GM18951 (cell line): ENCODE measurements at regions not wholly inside any gene's neighbourhood (a gene's known extent, or its start where the extent isn't known, plus 50 kb on each side); places are given as distances from the start of the nearest gene placed in this dataset.
A peak's percentile ranks its signal among the peaks of the same experiment; 100 is the strongest.

Source experiments
- POLR2A ChIP-seq: IDR thresholded peaks from 4 replicates; pipeline ENCODE4 v1.6.1; 2011; ENCODE audit warnings: mild to moderate bottlenecking; ENCODE audit not compliant: insufficient read length, insufficient read depth; ENCODE audit errors: extremely low read depth
- in situ Hi-C: fragments of 300-500 bp; cut with MboI; formaldehyde crosslinking; loops from one replicate; pipeline ENCODE4 v1.12.0; 2022; ENCODE audit warnings: low sequenced_read_pairs, mixed read lengths, inconsistent platforms; ENCODE audit not compliant: unreplicated experiment

- in situ Hi-C loops, result no loop called here
- peak; percentile 67 for TF ChIP-seq POLR2A
Observed at GRCh38 chr13:50082426-50083281, 67.4 kb downstream of the KCNRG start.

- no peak for TF ChIP-seq POLR2A
- in situ Hi-C loops, result no loop called here
Observed at GRCh38 chr13:50085063-50085462, 69.8 kb downstream of the KCNRG start.

- TF ChIP-seq POLR2A, result no peak
- in situ Hi-C loops, result no loop called here
Observed at GRCh38 chr13:50089633-50090032, 74.4 kb downstream of the KCNRG start.

GRCh38 chr13:50090211-50090610 is 75.0 kb downstream of the KCNRG start:
- no peak for TF ChIP-seq POLR2A
- in situ Hi-C loops, result no loop called here

GRCh38 chr13:50094615-50095293 is 79.5 kb downstream of the KCNRG start:
- in situ Hi-C loops, result no loop called here
- no peak for TF ChIP-seq POLR2A

- in situ Hi-C loops, result no loop called here
- no peak for TF ChIP-seq POLR2A
Observed at GRCh38 chr13:50098693-50099092, 83.4 kb downstream of the KCNRG start.

GRCh38 chr13:50099473-50099872 is 84.2 kb downstream of the KCNRG start:
- in situ Hi-C loops, result no loop called here

GRCh38 chr13:50101590-50101989 is 86.3 kb downstream of the KCNRG start:
- TF ChIP-seq POLR2A, result no peak
- in situ Hi-C loops, result no loop called here

More at GRCh38 chr13:50099473-50099872, 84.2 kb downstream of the KCNRG start:
- no peak for TF ChIP-seq POLR2A

GRCh38 chr13:50104493-50104892 is 89.2 kb downstream of the KCNRG start:
- in situ Hi-C loops, result no loop called here
- TF ChIP-seq POLR2A, result no peak

GRCh38 chr13:50106559-50106958 is 91.3 kb downstream of the KCNRG start:
- TF ChIP-seq POLR2A, result no peak

GRCh38 chr13:50107205-50107604 is 92.0 kb downstream of the KCNRG start:
- no peak for TF ChIP-seq POLR2A
- in situ Hi-C loops, result no loop called here

More at GRCh38 chr13:50106559-50106958, 91.3 kb downstream of the KCNRG start:
- in situ Hi-C loops, result no loop called here

- TF ChIP-seq POLR2A, result no peak
Observed at GRCh38 chr13:50114961-50115360, 99.7 kb downstream of the KCNRG start.

GRCh38 chr13:50115695-50116094 is 100.5 kb downstream of the KCNRG start:
- in situ Hi-C loops, result no loop called here

More at GRCh38 chr13:50114961-50115360, 99.7 kb downstream of the KCNRG start:
- in situ Hi-C loops, result no loop called here

More at GRCh38 chr13:50115695-50116094, 100.5 kb downstream of the KCNRG start:
- TF ChIP-seq POLR2A, result no peak
